Muscle layer of colon (tissue), 2 donors: ENCODE measurements at regions not wholly inside any gene's neighbourhood (a gene's known extent, or its start where the extent isn't known, plus 50 kb on each side); places are given as distances from the start of the nearest gene placed in this dataset.

Source experiments
- H3K27ac ChIP-seq: one replicate; pipeline ENCODE4 v1.7.0; 2013; ENCODE audit warnings: low read depth, mild to moderate bottlenecking, low read length, moderate library complexity
- H3K27me3 ChIP-seq, 2 donors: one replicate each; pipeline ENCODE4 v1.7.0; 2013; ENCODE audit warnings: low read length in 2 of 2, mild to moderate bottlenecking in 2 of 2; ENCODE audit not compliant: insufficient read depth in 2 of 2, control insufficient read depth in 1 of 2
- H3K36me3 ChIP-seq: one replicate; pipeline ENCODE4 v1.7.0; 2013; ENCODE audit warnings: mild to moderate bottlenecking, low read length; ENCODE audit not compliant: insufficient read depth
- H3K4me1 ChIP-seq: one replicate; pipeline ENCODE4 v1.7.0; 2013; ENCODE audit warnings: mild to moderate bottlenecking, low read length; ENCODE audit not compliant: insufficient read depth
- H3K4me3 ChIP-seq, 2 donors: one replicate each; pipeline ENCODE4 v1.7.0; 2013; ENCODE audit warnings: low read length in 2 of 2, low read depth in 1 of 2, mild to moderate bottlenecking in 1 of 2, moderate library complexity in 1 of 2
- H3K9ac ChIP-seq: one replicate; pipeline ENCODE4 v1.7.0; 2013; ENCODE audit warnings: low read length
- H3K9me3 ChIP-seq: one replicate; pipeline ENCODE4 v1.7.0; 2013; ENCODE audit warnings: mild to moderate bottlenecking, low read length
- donor health status: abdominal sarcoma.
- donor health status: Adenocarcinoma of cecum.

- peaks cover 0 to 8% of the 10 kb centered on the region in 2 donors for H3K27me3 ChIP-seq
- no peak overlapping the region for H3K4me3 ChIP-seq
- no peaks in the 10 kb centered on the region for H3K36me3 ChIP-seq
- H3K9me3 ChIP-seq, result no peaks in the 10 kb centered on the region
- no peak overlapping the region for H3K27ac ChIP-seq
- H3K9ac ChIP-seq, result no peak overlapping the region
- peaks cover 15% of the 10 kb centered on the region for H3K4me1 ChIP-seq
Measured at GRCh38 chr9:134230092-134230941, 66.0 kb upstream of the RNU6ATAC start.

GRCh38 chr9:134230942-134231325 lies 66.6 kb upstream of the RNU6ATAC start:
- Histone ChIP-seq H3K4me3 (no peak overlapping the region), H3K27ac (no peak overlapping the region)

GRCh38 chr9:134231330-134231745 lies 67.0 kb upstream of the RNU6ATAC start:
- no peak overlapping the region for H3K9ac ChIP-seq
- H3K4me1 ChIP-seq, result peaks cover 15% of the 10 kb centered on the region
- H3K27me3 ChIP-seq, result peaks cover 0 to 8% of the 10 kb centered on the region in 2 donors
- H3K36me3 ChIP-seq, result no peaks in the 10 kb centered on the region
- H3K4me3 ChIP-seq, result peak overlapping the region in 1 of 2 donors; percentile 7
- H3K27ac ChIP-seq, result no peak overlapping the region
- H3K9me3 ChIP-seq, result no peaks in the 10 kb centered on the region

More at GRCh38 chr9:134230942-134231325, 66.6 kb upstream of the RNU6ATAC start:
- Histone ChIP-seq H3K9ac (no peak overlapping the region), H3K9me3 (no peaks in the 10 kb centered on the region), H3K27me3 (peaks cover 0 to 8% of the 10 kb centered on the region in 2 donors), H3K4me1 (peaks cover 15% of the 10 kb centered on the region), H3K36me3 (no peaks in the 10 kb centered on the region)

- no peak overlapping the region for H3K27ac ChIP-seq
- H3K4me3 ChIP-seq, result no peak overlapping the region
- peaks cover 15% of the 10 kb centered on the region for H3K4me1 ChIP-seq
- H3K9me3 ChIP-seq, result no peaks in the 10 kb centered on the region
- H3K27me3 ChIP-seq, result peaks cover 0 to 8% of the 10 kb centered on the region in 2 donors
- H3K9ac ChIP-seq, result no peak overlapping the region
- no peaks in the 10 kb centered on the region for H3K36me3 ChIP-seq
Measured at GRCh38 chr9:134231767-134232166, 67.4 kb upstream of the RNU6ATAC start.

- H3K4me1 ChIP-seq, result peaks cover 15% of the 10 kb centered on the region
- no peak overlapping the region for H3K4me3 ChIP-seq
- H3K36me3 ChIP-seq, result no peaks in the 10 kb centered on the region
- H3K9me3 ChIP-seq, result no peaks in the 10 kb centered on the region
- H3K27ac ChIP-seq, result no peak overlapping the region
- no peak overlapping the region for H3K9ac ChIP-seq
- peaks cover 0 to 5% of the 10 kb centered on the region in 2 donors for H3K27me3 ChIP-seq
Measured at GRCh38 chr9:134233022-134233421, 68.7 kb upstream of the RNU6ATAC start.

- H3K27me3 ChIP-seq, result peaks cover 0 to 10% of the 10 kb centered on the region in 2 donors
- H3K36me3 ChIP-seq, result no peaks in the 10 kb centered on the region
- H3K9ac ChIP-seq, result no peak overlapping the region
- H3K4me1 ChIP-seq, result peaks cover 15% of the 10 kb centered on the region
- no peak overlapping the region for H3K4me3 ChIP-seq
- no peaks in the 10 kb centered on the region for H3K9me3 ChIP-seq
- H3K27ac ChIP-seq, result no peak overlapping the region
Measured at GRCh38 chr9:134234001-134234660, 69.8 kb upstream of the RNU6ATAC start.

- no peaks in the 10 kb centered on the region for H3K36me3 ChIP-seq
- peaks cover 15% of the 10 kb centered on the region for H3K4me1 ChIP-seq
- no peak overlapping the region for H3K27ac ChIP-seq
- no peak overlapping the region for H3K9ac ChIP-seq
- H3K4me3 ChIP-seq, result no peak overlapping the region
- H3K9me3 ChIP-seq, result no peaks in the 10 kb centered on the region
- H3K27me3 ChIP-seq, result peaks cover 0 to 17% of the 10 kb centered on the region in 2 donors
Measured at GRCh38 chr9:134234687-134235359, 70.5 kb upstream of the RNU6ATAC start.

- H3K4me3 ChIP-seq, result no peak overlapping the region
- no peak overlapping the region for H3K9ac ChIP-seq
- H3K9me3 ChIP-seq, result no peaks in the 10 kb centered on the region
- peaks cover 0 to 22% of the 10 kb centered on the region in 2 donors for H3K27me3 ChIP-seq
- H3K27ac ChIP-seq, result no peak overlapping the region
- no peaks in the 10 kb centered on the region for H3K36me3 ChIP-seq
- H3K4me1 ChIP-seq, result peaks cover 15% of the 10 kb centered on the region
Measured at GRCh38 chr9:134235366-134235765, 71.0 kb upstream of the RNU6ATAC start.

GRCh38 chr9:134236001-134236421 lies 71.6 kb upstream of the RNU6ATAC start:
- Histone ChIP-seq H3K27me3 (peaks cover 0 to 27% of the 10 kb centered on the region in 2 donors), H3K36me3 (no peaks in the 10 kb centered on the region), H3K9me3 (no peaks in the 10 kb centered on the region), H3K4me1 (peaks cover 8% of the 10 kb centered on the region), H3K27ac (no peak overlapping the region), H3K9ac (no peak overlapping the region), H3K4me3 (no peak overlapping the region)

- no peak overlapping the region for H3K27ac ChIP-seq
- no peak overlapping the region for H3K4me3 ChIP-seq
- peaks cover 0 to 27% of the 10 kb centered on the region in 2 donors for H3K27me3 ChIP-seq
- H3K9me3 ChIP-seq, result no peaks in the 10 kb centered on the region
- H3K36me3 ChIP-seq, result no peaks in the 10 kb centered on the region
- H3K9ac ChIP-seq, result no peak overlapping the region
- H3K4me1 ChIP-seq, result no peaks in the 10 kb centered on the region
Measured at GRCh38 chr9:134236935-134237629, 72.7 kb upstream of the RNU6ATAC start.
